ENCODE measurements at regions not wholly inside any gene's neighbourhood (a gene's known extent, or its start where the extent isn't known, plus 50 kb on each side); places are given as distances from the start of the nearest gene placed in this dataset.

DNA sequence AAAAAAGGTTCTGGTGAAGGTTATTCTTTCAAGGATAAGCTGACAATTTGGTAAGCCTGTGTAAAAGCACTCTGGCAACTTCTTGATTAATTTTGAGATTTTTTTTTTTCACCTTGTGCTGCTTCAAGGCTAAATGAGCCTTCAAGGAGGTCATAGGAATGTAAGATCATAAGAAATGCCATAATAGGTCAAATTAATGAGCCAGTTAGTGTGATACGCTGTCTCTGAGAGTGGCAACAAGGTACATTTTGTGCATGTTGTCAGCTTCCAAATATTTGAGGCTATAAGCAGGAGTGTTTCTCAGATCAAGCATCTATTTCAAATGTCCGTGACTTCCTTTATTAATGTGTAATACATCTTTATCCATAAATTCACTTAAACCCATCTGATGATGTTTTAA is 72.3 kb upstream of the CDH6 start:
- TF ChIP-seq CTCF (IDR thresholded peaks at IDR 0.05; ENCODE audit: borderline replicate concordance, extremely low read depth, low read length, poor library complexity, severe bottlenecking): no peak
- no peak for TF ChIP-seq EZH2 (IDR thresholded peaks at IDR 0.05; ENCODE audit: borderline replicate concordance, low read depth, low read length, severe bottlenecking)

Data from DND-41 (cell line).